ENCODE measurements at regions not wholly inside any gene's neighbourhood (a gene's known extent, or its start where the extent isn't known, plus 50 kb on each side); places are given as distances from the start of the nearest gene placed in this dataset.
A peak's percentile ranks its signal among the peaks of the same experiment; 100 is the strongest.

GRCh38 chr20:50412499-50412898 lies 97.7 kb upstream of the PTPN1 start:
- TF ChIP-seq POLR2A (IDR thresholded peaks at IDR 0.05; ENCODE audit: low read length), result no peak
- TF ChIP-seq GATA1 (IDR thresholded peaks at IDR 0.05; ENCODE audit: low read depth, low read length), result no peak
- DNase-seq, result no peak

- TF ChIP-seq GATA1 (IDR thresholded peaks at IDR 0.05; ENCODE audit: low read depth, low read length), result no peak
- TF ChIP-seq POLR2A (IDR thresholded peaks at IDR 0.05; ENCODE audit: low read length), result no peak
- no peak for DNase-seq
These were observed 97.1 kb upstream of the PTPN1 start for GRCh38 chr20:50413088-50413500.

- TF ChIP-seq GATA1 (IDR thresholded peaks at IDR 0.05; ENCODE audit: low read depth, low read length) (no peak), POLR2A (IDR thresholded peaks at IDR 0.05; ENCODE audit: low read length) (no peak)
- no peak for DNase-seq
These were observed 95.1 kb upstream of the PTPN1 start for GRCh38 chr20:50415021-50415515.

DNA sequence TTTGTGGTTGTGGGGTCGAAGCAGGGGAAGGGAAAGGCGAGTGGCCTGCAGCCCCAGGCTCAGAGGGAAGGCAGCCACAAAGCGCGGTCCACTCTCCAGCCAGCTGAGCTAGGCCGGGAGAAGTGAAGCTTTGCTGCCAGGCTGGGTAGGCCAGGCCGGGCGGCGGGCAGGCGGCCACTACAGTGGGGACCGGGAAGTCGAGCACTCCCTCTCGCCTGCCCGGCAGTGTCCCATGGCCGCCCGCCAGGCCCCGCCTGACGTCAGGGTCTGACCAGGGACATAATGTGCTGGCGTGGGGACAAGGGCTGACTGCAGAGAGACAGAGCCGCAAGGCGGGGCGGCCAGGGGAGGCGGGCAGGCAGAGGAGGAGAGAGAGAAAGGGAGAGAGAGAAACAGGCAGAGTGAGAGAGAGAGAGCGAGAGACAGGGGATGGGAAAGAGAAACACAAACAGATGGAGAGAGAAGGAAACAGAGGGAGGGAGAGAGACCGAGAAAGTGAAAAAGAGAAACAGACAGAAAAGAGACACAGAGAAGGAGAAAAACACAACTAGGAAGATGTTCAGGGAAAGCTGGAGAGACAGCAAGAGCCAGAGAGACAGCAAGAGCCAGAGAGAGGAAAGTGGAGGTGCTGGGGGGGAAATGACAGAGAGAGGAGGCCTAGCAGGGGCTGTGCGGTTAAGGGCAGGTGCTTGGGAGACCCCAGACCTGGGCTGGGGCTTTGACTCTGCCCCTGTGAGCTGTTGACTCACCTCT lies 94.5 kb upstream of the PTPN1 start:
- DNase-seq, result no peak
- no peak for TF ChIP-seq GATA1 (IDR thresholded peaks at IDR 0.05; ENCODE audit: low read depth, low read length)

DNA sequence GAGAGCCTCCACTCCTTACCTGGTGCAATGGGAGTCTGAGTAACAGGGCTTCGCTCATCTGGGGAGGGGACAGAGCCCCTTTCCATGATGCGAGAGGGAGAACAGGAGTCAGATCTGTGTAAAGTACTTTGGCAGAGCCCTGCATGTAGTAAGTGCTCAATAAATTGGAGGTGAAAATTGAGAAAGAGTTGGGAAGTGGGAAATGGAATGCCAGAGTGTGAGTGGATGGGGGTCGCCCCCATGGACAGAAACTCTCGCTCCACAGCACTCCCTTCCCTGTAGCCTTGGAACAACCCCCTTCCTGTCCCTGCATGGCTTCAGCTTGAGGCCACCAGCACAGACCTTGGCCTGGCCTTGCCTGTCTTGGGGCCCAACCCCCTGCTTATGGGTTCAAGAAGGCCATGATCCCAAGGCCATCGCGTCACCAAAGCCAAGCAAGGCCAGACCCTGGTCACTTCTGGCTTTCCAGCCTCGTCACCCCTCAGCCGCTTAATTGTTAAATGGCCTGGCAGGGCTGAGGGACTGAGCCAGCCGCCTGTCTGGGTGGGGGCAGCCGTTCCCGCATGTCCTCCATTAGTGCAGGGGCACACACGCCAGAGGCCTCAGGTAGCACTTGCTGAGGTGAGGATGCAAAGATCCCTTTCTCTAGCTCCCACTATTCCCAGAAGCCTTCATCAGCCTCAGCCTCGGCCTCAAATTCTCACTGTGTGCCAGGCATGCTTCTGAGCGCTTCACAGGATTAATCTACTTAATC lies 93.7 kb upstream of the PTPN1 start:
- no peak for DNase-seq
- TF ChIP-seq POLR2A (IDR thresholded peaks at IDR 0.05; ENCODE audit: low read length) (no peak), GATA1 (IDR thresholded peaks at IDR 0.05; ENCODE audit: low read depth, low read length) (no peak)

DNA sequence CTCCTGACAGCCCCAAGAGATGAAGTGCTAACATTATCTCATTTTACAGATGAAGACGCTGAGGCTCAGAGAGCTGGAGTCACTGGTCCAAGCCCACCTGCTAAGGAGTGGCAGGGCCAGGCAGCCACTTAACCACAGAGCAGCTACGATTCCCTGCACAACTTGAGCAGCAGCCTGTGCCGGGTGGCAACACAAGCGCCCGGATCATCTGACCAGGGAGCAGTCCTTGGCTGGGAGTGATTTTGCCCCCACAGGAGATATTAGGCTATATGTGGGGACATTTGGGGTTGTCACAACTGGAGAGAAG lies 93.2 kb upstream of the PTPN1 start:
- no peak for TF ChIP-seq POLR2A (IDR thresholded peaks at IDR 0.05; ENCODE audit: low read length)
- TF ChIP-seq GATA1 (IDR thresholded peaks at IDR 0.05; ENCODE audit: low read depth, low read length), result no peak
- no peak for DNase-seq

- DNase-seq, result no peak
- TF ChIP-seq GATA1 (IDR thresholded peaks at IDR 0.05; ENCODE audit: low read depth, low read length) (no peak), POLR2A (IDR thresholded peaks at IDR 0.05; ENCODE audit: low read length) (no peak)
These were observed 92.5 kb upstream of the PTPN1 start for GRCh38 chr20:50417484-50418235.

GRCh38 chr20:50418890-50419642 lies 91.1 kb upstream of the PTPN1 start:
- DNase-seq, result no peak
- no peak for TF ChIP-seq POLR2A (IDR thresholded peaks at IDR 0.05; ENCODE audit: low read length)
- no peak for TF ChIP-seq GATA1 (IDR thresholded peaks at IDR 0.05; ENCODE audit: low read depth, low read length)

DNA sequence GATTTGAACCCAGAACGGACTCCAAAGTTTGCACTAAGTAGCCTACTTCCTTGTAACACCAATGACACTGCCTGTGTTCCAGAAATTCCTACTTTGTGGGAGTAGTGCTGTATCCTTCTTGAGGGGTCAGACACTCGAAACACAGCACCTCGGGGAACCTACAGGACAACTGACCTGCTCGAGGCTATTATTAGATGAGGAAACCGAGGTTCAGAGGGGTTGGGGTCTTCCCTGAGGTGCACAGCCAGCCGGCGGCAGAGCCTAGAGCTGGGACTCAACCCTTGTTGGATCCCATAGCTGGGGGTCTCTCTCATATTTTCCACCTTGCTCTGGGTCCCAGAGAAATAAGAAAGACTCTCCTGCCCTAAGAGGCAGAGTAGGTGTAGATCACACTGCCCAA lies 89.8 kb upstream of the PTPN1 start:
- no peak for DNase-seq
- TF ChIP-seq GATA1 (IDR thresholded peaks at IDR 0.05; ENCODE audit: low read depth, low read length) (no peak), POLR2A (IDR thresholded peaks at IDR 0.05; ENCODE audit: low read length) (no peak)

GRCh38 chr20:50421356-50422340 lies 88.5 kb upstream of the PTPN1 start:
- no peak for DNase-seq
- no peak for TF ChIP-seq POLR2A (IDR thresholded peaks at IDR 0.05; ENCODE audit: low read length)
- no peak for TF ChIP-seq GATA1 (IDR thresholded peaks at IDR 0.05; ENCODE audit: low read depth, low read length)

DNA sequence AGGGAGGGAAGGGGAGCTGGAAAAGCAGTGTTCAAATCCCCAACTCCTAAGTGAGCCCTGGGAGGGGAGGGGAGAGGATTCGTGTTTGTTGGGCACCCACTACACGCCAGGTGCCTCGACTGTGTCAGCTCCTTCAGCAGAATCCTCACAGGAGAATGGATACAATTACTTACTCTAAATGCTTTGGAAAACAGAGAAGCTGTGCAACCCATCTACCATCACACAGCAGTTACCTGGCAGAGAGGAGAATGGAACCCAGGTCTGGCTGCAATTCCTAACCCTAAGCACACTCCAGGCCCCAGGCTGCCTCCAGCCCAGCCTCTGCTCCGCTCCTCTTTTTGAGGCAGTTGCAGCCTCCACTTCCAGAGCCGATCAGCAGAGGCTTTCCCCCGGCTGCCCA lies 86.4 kb upstream of the PTPN1 start:
- no peak for TF ChIP-seq GATA1 (IDR thresholded peaks at IDR 0.05; ENCODE audit: low read depth, low read length)
- no peak for TF ChIP-seq POLR2A (IDR thresholded peaks at IDR 0.05; ENCODE audit: low read length)
- no peak for DNase-seq

DNA sequence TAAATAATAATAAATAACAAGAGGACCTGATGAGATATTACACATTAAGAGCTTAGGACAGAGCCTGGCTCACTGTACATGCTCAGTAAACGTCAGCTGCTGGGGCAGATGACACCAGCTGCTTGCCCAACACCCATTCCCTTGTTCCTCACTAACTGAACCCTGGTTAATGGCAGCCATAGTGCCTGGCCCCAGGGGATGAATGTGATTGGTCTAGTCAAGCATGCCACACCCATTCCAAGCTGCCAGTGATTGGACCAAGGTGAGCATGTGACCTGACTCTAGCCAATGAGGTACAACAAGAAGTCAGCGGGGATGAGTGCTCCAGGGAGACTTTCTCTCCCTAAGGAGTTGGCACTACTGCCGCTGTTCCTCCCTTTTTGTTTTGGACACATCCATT lies 85.1 kb upstream of the PTPN1 start:
- peak; percentile 22 to 24 for DNase-seq

More for the DNA sequence above, 85.1 kb upstream of the PTPN1 start:
- TF ChIP-seq POLR2A (IDR thresholded peaks at IDR 0.05; ENCODE audit: low read length) (no peak), GATA1 (IDR thresholded peaks at IDR 0.05; ENCODE audit: low read depth, low read length) (no peak)
